Liver (tissue), 8 donors: ENCODE measurements at regions not wholly inside any gene's neighbourhood (a gene's known extent, or its start where the extent isn't known, plus 50 kb on each side); places are given as distances from the start of the nearest gene placed in this dataset.

Source experiments
- DNase-seq: peaks from one replicate; pipeline ENCODE4 v3.0.0-alpha.2; 2017; ENCODE audit warnings: low spot score
- H3K27ac ChIP-seq, 2 donors: one replicate each; pipeline ENCODE4 v1.7.0; 2013; ENCODE audit warnings: inconsistent platforms in 2 of 2, low read length in 2 of 2, control low read depth in 1 of 2, low read depth in 1 of 2, mild to moderate bottlenecking in 1 of 2
- H3K27me3 ChIP-seq, 4 donors: one replicate each; pipeline versions ENCODE4 v1.6.1 to v1.7.0; 2013; ENCODE audit warnings: low read length in 3 of 4, inconsistent platforms in 1 of 4, mild to moderate bottlenecking in 1 of 4, moderate library complexity in 1 of 4; ENCODE audit not compliant: control insufficient read depth in 4 of 4, insufficient read depth in 4 of 4
- H3K36me3 ChIP-seq, 4 donors: one replicate each; pipeline versions ENCODE4 v1.6.1 to v1.7.0; 2013; ENCODE audit warnings: low read length in 3 of 4, mild to moderate bottlenecking in 3 of 4, low read depth in 1 of 4, moderate library complexity in 1 of 4; ENCODE audit not compliant: control insufficient read depth in 4 of 4, insufficient read depth in 3 of 4
- H3K4me1 ChIP-seq, 4 donors: one replicate each; pipeline versions ENCODE4 v1.6.1 to v1.7.0; 2013; ENCODE audit warnings: low read length in 3 of 4, mild to moderate bottlenecking in 3 of 4, moderate library complexity in 1 of 4; ENCODE audit not compliant: control insufficient read depth in 4 of 4, insufficient read depth in 4 of 4
- H3K4me3 ChIP-seq, 3 donors: one replicate each; pipeline versions ENCODE4 v1.6.1 to v1.7.0; 2013; ENCODE audit warnings: low read length in 3 of 3, control low read depth in 1 of 3, low read depth in 1 of 3, mild to moderate bottlenecking in 1 of 3
- H3K9ac ChIP-seq, 2 donors: one replicate each; pipeline ENCODE4 v1.7.0; 2013; ENCODE audit warnings: low read length in 2 of 2, mild to moderate bottlenecking in 2 of 2, moderate library complexity in 2 of 2, control low read depth in 1 of 2, low read depth in 1 of 2
- H3K9me3 ChIP-seq, 4 donors: one replicate each; pipeline versions ENCODE4 v1.6.1 to v1.7.0; 2013; ENCODE audit warnings: low read length in 3 of 4; ENCODE audit not compliant: control insufficient read depth in 4 of 4
- CTCF ChIP-seq: fragments of 150-350 bp; IDR thresholded peaks from 2 replicates; pipeline ENCODE4 v1.5.1; 2017; ENCODE audit warnings: improper control_type of control experiment, low read depth, low read length; ENCODE audit not compliant: missing input control
- EGR1 ChIP-seq, 2 donors: IDR thresholded peaks; 2 replicates each; pipeline ENCODE4 v1.6.1; 2016 to 2018; ENCODE audit warnings: antibody characterized with exemption in 2 of 2, low read depth in 2 of 2
- FOXA1 ChIP-seq: IDR thresholded peaks from 2 replicates; pipeline ENCODE4 v1.6.1; 2016; ENCODE audit warnings: antibody characterized with exemption
- FOXA2 ChIP-seq: IDR thresholded peaks from 2 replicates; pipeline ENCODE4 v1.6.1; 2016; ENCODE audit warnings: antibody characterized with exemption
- GABPA ChIP-seq, 2 donors: IDR thresholded peaks in 1 of 2; conservative IDR thresholded peaks in 1 of 2; 2 replicates each; pipeline ENCODE4 v1.6.1; 2016; ENCODE audit warnings: antibody characterized with exemption in 2 of 2, mild to moderate bottlenecking in 1 of 2, moderate library complexity in 1 of 2
- HNF4A ChIP-seq, 2 donors: conservative IDR thresholded peaks; 2 replicates each; pipeline ENCODE4 v1.6.1; 2016; ENCODE audit warnings: antibody characterized with exemption in 2 of 2, mild to moderate bottlenecking in 2 of 2
- HNF4G ChIP-seq: IDR thresholded peaks from 2 replicates; pipeline ENCODE4 v1.6.1; 2016; ENCODE audit warnings: antibody characterized with exemption
- JUND ChIP-seq, 2 donors: IDR thresholded peaks; 2 replicates each; pipeline ENCODE4 v1.6.1; 2016; ENCODE audit warnings: antibody characterized with exemption in 2 of 2
- MAX ChIP-seq: IDR thresholded peaks from 2 replicates; pipeline ENCODE4 v1.6.1; 2016; ENCODE audit warnings: antibody characterized with exemption
- RAD21 ChIP-seq, 2 donors: IDR thresholded peaks; 2 replicates each; pipeline ENCODE4 v1.6.1; 2016; ENCODE audit warnings: antibody characterized with exemption in 2 of 2, mild to moderate bottlenecking in 2 of 2
- RXRA ChIP-seq, 2 donors: IDR thresholded peaks; 2 replicates each; pipeline ENCODE4 v1.6.1; 2017 to 2018; ENCODE audit warnings: antibody characterized with exemption in 2 of 2, mild to moderate bottlenecking in 1 of 2
- SP1 ChIP-seq: IDR thresholded peaks from 2 replicates; pipeline ENCODE4 v1.6.1; 2018; ENCODE audit warnings: antibody characterized with exemption, mild to moderate bottlenecking
- TAF1 ChIP-seq: conservative IDR thresholded peaks from 2 replicates; pipeline ENCODE4 v1.6.1; 2016; ENCODE audit warnings: antibody characterized with exemption, mild to moderate bottlenecking
- YY1 ChIP-seq: IDR thresholded peaks from 2 replicates; pipeline ENCODE4 v1.6.1; 2016; ENCODE audit warnings: antibody characterized with exemption, mild to moderate bottlenecking
- ZBTB33 ChIP-seq: IDR thresholded peaks from 2 replicates; pipeline ENCODE4 v1.6.1; 2016; ENCODE audit warnings: antibody characterized with exemption
- WGBS: extraction: QIAGEN DNeasy Blood & Tissue Kit; methylation state at CpG from one replicate; pipeline ENCODE4 v1.1.7; 2013; 5-methylcytosine and 5-hydroxymethylcytosine counted together
- TF ChIP-seq, protein P1 (sequence below): IDR thresholded peaks from 2 replicates; pipeline ENCODE4 v1.6.1; 2016; ENCODE audit warnings: antibody characterized with exemption
- TF ChIP-seq, protein P2 (sequence below): IDR thresholded peaks from 2 replicates; pipeline ENCODE4 v1.6.1; 2016; ENCODE audit warnings: antibody characterized with exemption, mild to moderate bottlenecking
- donor health status: healthy.
- donor health status: healthy.
- donor health status: healthy.
- donor health status: healthy.
- donor health status: healthy.

GRCh38 chr2:155518094-155518493, 814.4 kb downstream of the NR4A2 start:
- Histone ChIP-seq H3K36me3 (no peaks in the 10 kb centered on the region), H3K9me3 (no peaks in the 10 kb centered on the region), H3K27me3 (peaks cover 0 to 7% (median 0%) of the 10 kb centered on the region in 4 donors), H3K27ac (no peak overlapping the region), H3K4me3 (no peak overlapping the region), H3K4me1 (no peaks in the 10 kb centered on the region), H3K9ac (no peak overlapping the region)
- DNase-seq = no peak
- TF ChIP-seq TAF1 (no peak), RAD21 (IDR thresholded peaks at IDR 0.05) (no peak), GABPA (IDR thresholded peaks at IDR 0.05 in 1 of 2, conservative IDR thresholded peaks at IDR 0.05 in 1 of 2) (no peak), MAX (no peak), JUND (IDR thresholded peaks at IDR 0.05) (no peak)
- WGBS = 54% methylated on average over 3 of the region's 3 CpGs

GRCh38 chr2:155517362-155517761, 815.2 kb downstream of the NR4A2 start:
- no peak for TF ChIP-seq MAX
- no peak for TF ChIP-seq EGR1 (IDR thresholded peaks at IDR 0.05; ENCODE audit: low read depth in 2 of 2)
- TF ChIP-seq HNF4A (conservative IDR thresholded peaks at IDR 0.05) = no peak
- TF ChIP-seq, protein P1, sequence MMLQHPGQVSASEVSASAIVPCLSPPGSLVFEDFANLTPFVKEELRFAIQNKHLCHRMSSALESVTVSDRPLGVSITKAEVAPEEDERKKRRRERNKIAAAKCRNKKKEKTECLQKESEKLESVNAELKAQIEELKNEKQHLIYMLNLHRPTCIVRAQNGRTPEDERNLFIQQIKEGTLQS = no peak
- TF ChIP-seq JUND (IDR thresholded peaks at IDR 0.05) = no peak
- no peak for TF ChIP-seq CTCF
- TF ChIP-seq, protein P2, sequence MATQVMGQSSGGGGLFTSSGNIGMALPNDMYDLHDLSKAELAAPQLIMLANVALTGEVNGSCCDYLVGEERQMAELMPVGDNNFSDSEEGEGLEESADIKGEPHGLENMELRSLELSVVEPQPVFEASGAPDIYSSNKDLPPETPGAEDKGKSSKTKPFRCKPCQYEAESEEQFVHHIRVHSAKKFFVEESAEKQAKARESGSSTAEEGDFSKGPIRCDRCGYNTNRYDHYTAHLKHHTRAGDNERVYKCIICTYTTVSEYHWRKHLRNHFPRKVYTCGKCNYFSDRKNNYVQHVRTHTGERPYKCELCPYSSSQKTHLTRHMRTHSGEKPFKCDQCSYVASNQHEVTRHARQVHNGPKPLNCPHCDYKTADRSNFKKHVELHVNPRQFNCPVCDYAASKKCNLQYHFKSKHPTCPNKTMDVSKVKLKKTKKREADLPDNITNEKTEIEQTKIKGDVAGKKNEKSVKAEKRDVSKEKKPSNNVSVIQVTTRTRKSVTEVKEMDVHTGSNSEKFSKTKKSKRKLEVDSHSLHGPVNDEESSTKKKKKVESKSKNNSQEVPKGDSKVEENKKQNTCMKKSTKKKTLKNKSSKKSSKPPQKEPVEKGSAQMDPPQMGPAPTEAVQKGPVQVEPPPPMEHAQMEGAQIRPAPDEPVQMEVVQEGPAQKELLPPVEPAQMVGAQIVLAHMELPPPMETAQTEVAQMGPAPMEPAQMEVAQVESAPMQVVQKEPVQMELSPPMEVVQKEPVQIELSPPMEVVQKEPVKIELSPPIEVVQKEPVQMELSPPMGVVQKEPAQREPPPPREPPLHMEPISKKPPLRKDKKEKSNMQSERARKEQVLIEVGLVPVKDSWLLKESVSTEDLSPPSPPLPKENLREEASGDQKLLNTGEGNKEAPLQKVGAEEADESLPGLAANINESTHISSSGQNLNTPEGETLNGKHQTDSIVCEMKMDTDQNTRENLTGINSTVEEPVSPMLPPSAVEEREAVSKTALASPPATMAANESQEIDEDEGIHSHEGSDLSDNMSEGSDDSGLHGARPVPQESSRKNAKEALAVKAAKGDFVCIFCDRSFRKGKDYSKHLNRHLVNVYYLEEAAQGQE = no peak
- TF ChIP-seq YY1 = no peak
- TF ChIP-seq GABPA (IDR thresholded peaks at IDR 0.05 in 1 of 2, conservative IDR thresholded peaks at IDR 0.05 in 1 of 2) = no peak
- no peak for TF ChIP-seq ZBTB33
- no peak for TF ChIP-seq RXRA (IDR thresholded peaks at IDR 0.05)
- TF ChIP-seq HNF4G = no peak
- no peak for TF ChIP-seq FOXA1
- TF ChIP-seq TAF1 = no peak
- TF ChIP-seq FOXA2 = no peak
- TF ChIP-seq SP1 = no peak
- TF ChIP-seq RAD21 (IDR thresholded peaks at IDR 0.05) = no peak
- 64% methylated on average over 1 of the region's 1 CpG for WGBS
- no peaks in the 10 kb centered on the region for H3K9me3 ChIP-seq
- no peaks in the 10 kb centered on the region for H3K4me1 ChIP-seq
- no peaks in the 10 kb centered on the region for H3K36me3 ChIP-seq
- H3K27ac ChIP-seq = no peak overlapping the region
- H3K4me3 ChIP-seq = no peak overlapping the region
- peaks cover 0 to 7% (median 0%) of the 10 kb centered on the region in 4 donors for H3K27me3 ChIP-seq
- DNase-seq = no peak
- no peak overlapping the region for H3K9ac ChIP-seq
